HCT116 (cell line): ENCODE measurements at regions not wholly inside any gene's neighbourhood (a gene's known extent, or its start where the extent isn't known, plus 50 kb on each side); places are given as distances from the start of the nearest gene placed in this dataset.

Source experiments
- ATAC-seq: fragments of 200-7000 bp; cut with Tn5 transposase; 2 replicates; pipeline ENCODE4 v1.9.1; 2020; ENCODE audit warnings: mild to moderate bottlenecking, moderate library complexity
- BruUV-seq: library from RNA; stranded (reverse); fragments of 400-500 nt; replicated peaks from 2 replicates; lab custom pipeline; 2021; lab: Mats Ljungman, UMichigan
- CTCF ChIA-PET: fragments of 300-600 bp; sonication (Branson Sonifier 250); formaldehyde crosslinking; loops from one replicate; lab custom pipeline; 2021; ENCODE audit warnings: antibody characterized with exemption; lab: Charles Lee
- POLR2A ChIA-PET: fragments of 300-600, 350-600 bp; sonication (Branson Sonifier 250); formaldehyde crosslinking; loops from one replicate; lab custom pipeline; 2021; ENCODE audit warnings: antibody characterized with exemption; lab: Charles Lee
- RAD21 ChIA-PET, 2 experiments: fragments of 300-600 bp; sonication (Branson Sonifier 250); formaldehyde crosslinking; loops; one replicate each; lab custom pipeline; 2023; ENCODE audit warnings: low total read pairs in 2 of 2; ENCODE audit not compliant: uncharacterized antibody in 2 of 2, unreplicated experiment in 2 of 2, low non-redundant PET in 1 of 2; lab: Charles Lee
- DNase-seq: peaks from one replicate; pipeline ENCODE4 v3.0.0-alpha.2; 2010; ENCODE audit warnings: low read depth, low spot score
- H2AFZ ChIP-seq: fragments of 200-600 bp; shearing (Covaris generic), sonication (generic); 2 replicates; pipeline ENCODE4 v1.6.1; 2017; ENCODE audit warnings: low read depth, mixed run types, mixed read lengths, antibody characterized with exemption, low read length; ENCODE audit not compliant: poor library complexity, severe bottlenecking
- H3K27ac ChIP-seq: 2 replicates; pipeline ENCODE4 v1.5.1; 2012; ENCODE audit warnings: low read depth, low read length
- H3K27me3 ChIP-seq: fragments of 200-600 bp; sonication (generic); 2 replicates; pipeline ENCODE4 v1.6.1; 2016; ENCODE audit warnings: mixed run types, low read length, mixed read lengths; ENCODE audit not compliant: insufficient read depth
- H3K36me3 ChIP-seq, 2 experiments: fragments of 200-500 bp in 1 of 2; fragments of 200-600 bp in 1 of 2; sonication (Bioruptor generic) in 1 of 2; sonication (generic) in 1 of 2; 2 replicates each; pipeline versions ENCODE4 v1.5.1 to v1.6.1; 2014 to 2016; ENCODE audit warnings: low read length in 2 of 2, inconsistent platforms in 1 of 2, mixed read lengths in 1 of 2, mixed run types in 1 of 2; ENCODE audit not compliant: insufficient read depth in 2 of 2, control insufficient read depth in 1 of 2
- H3K4me1 ChIP-seq, 2 experiments: fragments of 200-600 bp in 1 of 2; sonication (generic) in 1 of 2; 2 replicates each; pipeline versions ENCODE4 v1.5.1 to v1.6.1; 2012 to 2017; ENCODE audit warnings: low read length in 2 of 2, inconsistent platforms in 1 of 2, mild to moderate bottlenecking in 1 of 2, mixed read lengths in 1 of 2, mixed run types in 1 of 2, moderate library complexity in 1 of 2; ENCODE audit not compliant: insufficient read depth in 2 of 2, control insufficient read depth in 1 of 2
- H3K4me2 ChIP-seq: fragments of 200-600 bp; sonication (generic); 2 replicates; pipeline ENCODE4 v1.6.1; 2017; ENCODE audit warnings: mixed run types, low read length, mixed read lengths
- H3K4me3 ChIP-seq, 2 experiments: fragments of 200-600 bp in 1 of 2; sonication (generic) in 1 of 2; replicated peaks in 1 of 2; 2 replicates each; pipeline ENCODE4 v1.5.1; 2011 to 2016; ENCODE audit warnings: low read length in 2 of 2, control low read depth in 1 of 2, low read depth in 1 of 2, mild to moderate bottlenecking in 1 of 2, mixed read lengths in 1 of 2, mixed run types in 1 of 2
- H3K79me2 ChIP-seq: fragments of 200-600 bp; sonication (generic); 2 replicates; pipeline ENCODE4 v1.6.1; 2017; ENCODE audit warnings: mild to moderate bottlenecking, mixed run types, low read length, moderate library complexity, mixed read lengths; ENCODE audit not compliant: insufficient read depth
- H3K9ac ChIP-seq: fragments of 200-600 bp; sonication (generic); 2 replicates; pipeline ENCODE4 v1.6.1; 2016; ENCODE audit warnings: low read length, mixed read lengths
- H3K9me2 ChIP-seq: fragments of 200-600 bp; sonication (generic), shearing (Covaris generic); 2 replicates; pipeline ENCODE4 v1.6.1; 2017; ENCODE audit warnings: mixed run types, mild to moderate bottlenecking, moderate library complexity; ENCODE audit not compliant: insufficient read depth
- H3K9me3 ChIP-seq, 2 experiments: fragments of 200-500 bp in 1 of 2; fragments of 200-600 bp in 1 of 2; sonication (Bioruptor generic) in 1 of 2; sonication (generic) in 1 of 2; 2 replicates each; pipeline ENCODE4 v1.6.1; 2014 to 2017; ENCODE audit warnings: low read length in 2 of 2, mixed read lengths in 2 of 2, inconsistent platforms in 1 of 2, low read depth in 1 of 2, mild to moderate bottlenecking in 1 of 2, mixed run types in 1 of 2, moderate library complexity in 1 of 2; ENCODE audit not compliant: control insufficient read depth in 1 of 2, insufficient read depth in 1 of 2
- H4K20me1 ChIP-seq: fragments of 200-600 bp; sonication (generic), shearing (Covaris generic); 2 replicates; pipeline ENCODE4 v1.6.1; 2017; ENCODE audit warnings: mixed run types, mild to moderate bottlenecking, moderate library complexity; ENCODE audit not compliant: insufficient read depth
- CTCF ChIP-seq, 3 experiments: fragments of 200-600 bp in 1 of 3; sonication (generic) in 1 of 3; IDR thresholded peaks in 2 of 3; conservative IDR thresholded peaks in 1 of 3; 2 replicates each; pipeline ENCODE4 v1.5.1; 2012 to 2017; ENCODE audit warnings: low read depth in 2 of 3, low read length in 2 of 3, antibody characterized with exemption in 1 of 3, borderline replicate concordance in 1 of 3, control low read depth in 1 of 3, mild to moderate bottlenecking in 1 of 3, mixed read lengths in 1 of 3, mixed run types in 1 of 3, moderate library complexity in 1 of 3; ENCODE audit not compliant: insufficient read depth in 1 of 3
- EZH2phosphoT487 ChIP-seq: fragments of 200-600 bp; IDR thresholded peaks from 2 replicates; pipeline ENCODE4 v1.6.1; 2018; ENCODE audit warnings: antibody characterized with exemption, borderline replicate concordance
- SIN3A ChIP-seq: IDR thresholded peaks from 2 replicates; pipeline ENCODE4 v1.6.1; 2012; ENCODE audit warnings: low read depth
- ZBTB33 ChIP-seq: IDR thresholded peaks from 2 replicates; pipeline ENCODE4 v1.6.1; 2011; ENCODE audit warnings: mild to moderate bottlenecking, low read length, moderate library complexity; ENCODE audit not compliant: insufficient replicate concordance; ENCODE audit errors: extremely low read depth
- intact Hi-C: fragments of 100-400 bp; cut with micrococcal nuclease; formaldehyde crosslinking; loops from 2 replicates; pipeline ENCODE4 v1.10.0; 2022

GRCh38 chr9:11709567-11709966 is 983.6 kb upstream of the TYRP1 start (continued):
- no peak for TF ChIP-seq CTCF (IDR thresholded peaks at IDR 0.05 in 2 of 3, conservative IDR thresholded peaks at IDR 0.05 in 1 of 3; ENCODE audit: borderline replicate concordance in 1 of 3, insufficient read depth in 1 of 3, low read depth in 2 of 3, low read length in 2 of 3)
- TF ChIP-seq EZH2phosphoT487, result no peak
- no peak for TF ChIP-seq SIN3A

- H3K4me1 ChIP-seq, result no peaks in the 10 kb centered on the region
- no peak overlapping the region for H3K27ac ChIP-seq
- H3K27me3 ChIP-seq, result no peaks in the 10 kb centered on the region
- no peak overlapping the region for H3K9ac ChIP-seq
- no peaks in the 10 kb centered on the region for H3K36me3 ChIP-seq
- no peaks in the 10 kb centered on the region for H4K20me1 ChIP-seq
- TF ChIP-seq ZBTB33, result no peak
- TF ChIP-seq CTCF (IDR thresholded peaks at IDR 0.05 in 2 of 3, conservative IDR thresholded peaks at IDR 0.05 in 1 of 3; ENCODE audit: borderline replicate concordance in 1 of 3, insufficient read depth in 1 of 3, low read depth in 2 of 3, low read length in 2 of 3), result no peak
- TF ChIP-seq, all 23 proteins: peak for 0
- POLR2A ChIA-PET, result no interaction called here
- RAD21 ChIA-PET, result no interaction called here
- H3K4me3 ChIP-seq, result no peak overlapping the region
- BruUV-seq, result no TSS peak
- no peaks in the 10 kb centered on the region for H3K9me2 ChIP-seq
- no peaks in the 10 kb centered on the region for H3K79me2 ChIP-seq
- H3K4me2 ChIP-seq, result no peak overlapping the region
- DNase-seq (no peak), ATAC-seq (no peak)
- CTCF ChIA-PET, result no interaction called here
- intact Hi-C loops, result no loop called here
- no peak overlapping the region for H2AFZ ChIP-seq
- peaks cover 8 to 28% of the 10 kb centered on the region in 2 experiments; a peak in 3 of 4 replicates for H3K9me3 ChIP-seq
These were observed 980.1 kb upstream of the TYRP1 start for GRCh38 chr9:11713077-11713476.
